ENCODE measurements at regions not wholly inside any gene's neighbourhood (a gene's known extent, or its start where the extent isn't known, plus 50 kb on each side); places are given as distances from the start of the nearest gene placed in this dataset.

- no peaks in the 10 kb centered on the region for H3K79me2 ChIP-seq (ENCODE audit: insufficient read depth, low read length)
- H3K4me3 ChIP-seq (replicated peaks in 1 of 3; ENCODE audit: low read depth in 2 of 3, low read length in 3 of 3), result no peak overlapping the region
- Mint-ChIP-seq H3K4me3 (no peak overlapping the region), H3K27ac (no peak overlapping the region), H3K4me1 (no peaks in the 10 kb centered on the region), H3K9me3 (peaks cover 6 to 24% (median 11%) of the 10 kb centered on the region in 7 donors), H3K36me3 (no peaks in the 10 kb centered on the region), H3K27me3 (ENCODE audit: low read depth in 3 of 3) (no peaks in the 10 kb centered on the region)
- H3K36me3 ChIP-seq (replicated peaks in 1 of 2; ENCODE audit: control insufficient read depth in 1 of 2, insufficient read depth in 2 of 2, low read length in 2 of 2), result no peaks in the 10 kb centered on the region
- DNase-seq, result no peak
- no peak overlapping the region for H2AFZ ChIP-seq (ENCODE audit: insufficient read depth, low read depth, low read length, poor library complexity, severe bottlenecking)
- no peak for TF ChIP-seq CTCF (IDR thresholded peaks at IDR 0.05)
- H3K27me3 ChIP-seq (ENCODE audit: control insufficient read depth in 2 of 2, insufficient read depth in 2 of 2, low read length in 2 of 2), result no peaks in the 10 kb centered on the region
- no peak overlapping the region for H3K27ac ChIP-seq (ENCODE audit: low read depth in 1 of 2, low read length in 2 of 2)
- no peaks in the 10 kb centered on the region for H3K4me1 ChIP-seq (ENCODE audit: control insufficient read depth in 1 of 2, insufficient read depth in 2 of 2, low read length in 2 of 2)
- intact Hi-C loops (cut with micrococcal nuclease), result no loop called here
- H3K9ac ChIP-seq (ENCODE audit: insufficient read depth, low read length, poor library complexity, severe bottlenecking), result no peak overlapping the region
- H4K20me1 ChIP-seq (ENCODE audit: insufficient read depth, low read length), result no peaks in the 10 kb centered on the region
- WGBS (ENCODE audit: insufficient coverage), result 93% methylated on average over 5 of the region's 6 CpGs
- no peak overlapping the region for H3K4me2 ChIP-seq (replicated peaks; ENCODE audit: extremely low read depth, low read length, poor library complexity, severe bottlenecking)
- peaks cover 3 to 7% of the 10 kb centered on the region in 2 donors for H3K9me3 ChIP-seq (replicated peaks in 1 of 2; ENCODE audit: control insufficient read depth in 1 of 2, insufficient read depth in 1 of 2, low read length in 2 of 2)
These were observed 126.3 kb downstream of the AASDH start for GRCh38 chr4:56261027-56261426.

- H3K4me3 ChIP-seq (replicated peaks in 1 of 3; ENCODE audit: low read depth in 2 of 3, low read length in 3 of 3), result no peak overlapping the region
- 89% methylated on average over 3 of the region's 4 CpGs for WGBS (ENCODE audit: insufficient coverage)
- H3K4me2 ChIP-seq (replicated peaks; ENCODE audit: extremely low read depth, low read length, poor library complexity, severe bottlenecking), result no peak overlapping the region
- no peak overlapping the region for H3K27ac Mint-ChIP-seq
- H3K4me1 Mint-ChIP-seq, result no peaks in the 10 kb centered on the region
- no peak overlapping the region for H3K4me3 Mint-ChIP-seq
- no peaks in the 10 kb centered on the region for H3K36me3 ChIP-seq (replicated peaks in 1 of 2; ENCODE audit: control insufficient read depth in 1 of 2, insufficient read depth in 2 of 2, low read length in 2 of 2)
- H3K27ac ChIP-seq (ENCODE audit: low read depth in 1 of 2, low read length in 2 of 2), result no peak overlapping the region
- no peaks in the 10 kb centered on the region for H3K79me2 ChIP-seq (ENCODE audit: insufficient read depth, low read length)
- H3K27me3 Mint-ChIP-seq (ENCODE audit: low read depth in 3 of 3), result peaks cover 0 to 1% (median 0%) of the 10 kb centered on the region in 3 donors
- H3K9me3 ChIP-seq (replicated peaks in 1 of 2; ENCODE audit: control insufficient read depth in 1 of 2, insufficient read depth in 1 of 2, low read length in 2 of 2), result peaks cover 3 to 7% of the 10 kb centered on the region in 2 donors
- H3K9ac ChIP-seq (ENCODE audit: insufficient read depth, low read length, poor library complexity, severe bottlenecking), result no peak overlapping the region
- no peaks in the 10 kb centered on the region for H3K4me1 ChIP-seq (ENCODE audit: control insufficient read depth in 1 of 2, insufficient read depth in 2 of 2, low read length in 2 of 2)
- intact Hi-C loops (cut with micrococcal nuclease), result no loop called here
- DNase-seq, result no peak
- no peaks in the 10 kb centered on the region for H3K36me3 Mint-ChIP-seq
- no peaks in the 10 kb centered on the region for H4K20me1 ChIP-seq (ENCODE audit: insufficient read depth, low read length)
- H3K9me3 Mint-ChIP-seq, result peaks cover 6 to 24% (median 11%) of the 10 kb centered on the region in 7 donors
- no peak for TF ChIP-seq CTCF (IDR thresholded peaks at IDR 0.05)
- H3K27me3 ChIP-seq (ENCODE audit: control insufficient read depth in 2 of 2, insufficient read depth in 2 of 2, low read length in 2 of 2), result no peaks in the 10 kb centered on the region
- H2AFZ ChIP-seq (ENCODE audit: insufficient read depth, low read depth, low read length, poor library complexity, severe bottlenecking), result no peak overlapping the region
These were observed 127.0 kb downstream of the AASDH start for GRCh38 chr4:56260320-56260719.
